HG02943 (cell line): ENCODE measurements at regions not wholly inside any gene's neighbourhood (a gene's known extent, or its start where the extent isn't known, plus 50 kb on each side); places are given as distances from the start of the nearest gene placed in this dataset.

Source experiments
- ATAC-seq: cut with Tn5 transposase; IDR thresholded peaks from one replicate; pipeline ENCODE4 v1.9.1; 2021; ENCODE audit warnings: mild to moderate bottlenecking, low read depth, moderate library complexity; ENCODE audit not compliant: unreplicated experiment

GRCh38 chr12:46131732-46132469 lies 136.9 kb downstream of the SLC38A1 start:
- no peak for ATAC-seq

DNA sequence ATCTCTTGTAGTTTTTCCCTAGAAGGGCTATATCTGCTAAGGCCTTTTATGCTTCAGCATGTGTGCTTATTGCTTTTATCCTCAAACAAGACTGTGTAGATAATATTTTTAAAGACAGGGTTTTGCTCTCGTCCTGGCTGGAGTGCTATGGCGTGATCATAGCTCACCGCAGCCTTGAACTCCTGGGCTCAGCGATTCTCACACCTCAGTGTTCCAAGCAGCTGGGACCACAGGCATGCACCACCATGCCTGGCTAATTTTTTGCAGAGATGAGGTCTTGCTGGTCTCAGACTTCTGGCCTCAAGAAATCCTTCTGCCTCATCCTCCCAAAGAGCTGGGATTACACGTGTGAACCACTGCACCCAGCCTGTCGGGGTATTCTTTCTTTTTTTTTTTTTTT lies 137.3 kb upstream of the SCAF11 start:
- no peak for ATAC-seq

DNA sequence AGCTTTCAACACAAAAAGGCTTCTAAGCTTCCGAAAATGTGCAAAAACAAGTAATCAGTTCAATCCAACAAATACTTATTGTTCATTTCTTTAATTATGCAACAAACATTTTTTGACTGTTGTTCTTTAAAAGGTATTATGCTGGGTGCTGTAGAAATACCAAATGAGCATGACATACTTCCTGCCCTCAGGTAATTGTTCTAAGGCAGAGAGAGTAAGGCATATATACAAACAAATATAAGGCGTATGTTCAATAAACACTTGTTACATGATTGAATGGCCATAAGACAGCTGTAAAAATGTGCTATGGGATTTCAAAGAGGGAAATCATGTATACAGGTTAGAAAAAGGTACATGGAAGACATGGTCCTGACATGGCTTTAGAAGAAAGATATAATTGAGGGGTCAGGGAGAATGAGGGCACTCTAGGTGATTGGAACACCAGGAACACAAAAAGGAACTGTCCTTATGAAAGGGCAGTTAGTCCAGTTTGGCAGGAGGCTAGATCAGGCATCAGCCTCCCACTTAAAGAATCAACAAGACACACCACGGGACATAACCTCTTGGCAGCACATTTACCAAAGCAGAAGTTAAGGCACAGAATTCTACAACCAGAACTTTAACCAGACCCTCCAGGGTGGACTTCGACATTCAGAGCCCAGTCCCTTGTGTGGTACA lies 135.8 kb upstream of the SCAF11 start:
- no peak for ATAC-seq

DNA sequence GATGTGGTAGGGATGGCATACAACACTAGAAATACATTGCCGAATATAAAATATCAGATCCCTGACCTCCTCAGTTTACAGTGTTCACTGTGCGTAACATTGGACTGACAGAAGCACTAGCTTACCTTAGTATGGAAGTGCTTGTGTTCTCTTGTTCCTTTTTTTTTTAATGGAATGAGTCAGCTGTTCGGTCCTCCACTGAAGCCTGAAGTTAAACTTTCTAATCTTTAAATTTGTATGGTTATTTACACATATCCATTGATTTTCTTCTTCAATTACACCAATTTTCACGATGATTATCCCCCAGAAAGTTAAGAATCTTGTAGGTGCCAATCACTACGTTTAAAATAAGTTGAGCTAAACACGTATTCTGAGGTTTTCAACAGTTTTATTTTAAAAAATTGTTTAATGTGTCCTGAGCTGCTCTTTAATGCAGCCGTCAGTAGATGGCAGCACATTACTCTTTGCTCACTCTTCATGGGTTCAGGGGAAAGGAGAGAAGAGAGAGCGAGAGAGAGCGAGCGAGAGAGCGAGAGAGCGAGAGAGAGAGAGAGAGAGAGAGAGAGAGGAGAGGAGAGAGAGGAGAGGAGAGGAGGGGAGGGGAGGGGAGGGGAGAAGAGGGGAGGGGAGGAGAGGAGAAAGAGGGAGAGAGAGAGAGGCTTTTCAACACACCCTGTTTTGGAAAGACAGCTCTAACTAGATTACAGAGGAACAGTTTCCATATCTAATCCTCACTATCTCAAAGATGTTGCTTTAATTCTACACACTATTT lies 134.7 kb upstream of the SCAF11 start:
- no peak for ATAC-seq

DNA sequence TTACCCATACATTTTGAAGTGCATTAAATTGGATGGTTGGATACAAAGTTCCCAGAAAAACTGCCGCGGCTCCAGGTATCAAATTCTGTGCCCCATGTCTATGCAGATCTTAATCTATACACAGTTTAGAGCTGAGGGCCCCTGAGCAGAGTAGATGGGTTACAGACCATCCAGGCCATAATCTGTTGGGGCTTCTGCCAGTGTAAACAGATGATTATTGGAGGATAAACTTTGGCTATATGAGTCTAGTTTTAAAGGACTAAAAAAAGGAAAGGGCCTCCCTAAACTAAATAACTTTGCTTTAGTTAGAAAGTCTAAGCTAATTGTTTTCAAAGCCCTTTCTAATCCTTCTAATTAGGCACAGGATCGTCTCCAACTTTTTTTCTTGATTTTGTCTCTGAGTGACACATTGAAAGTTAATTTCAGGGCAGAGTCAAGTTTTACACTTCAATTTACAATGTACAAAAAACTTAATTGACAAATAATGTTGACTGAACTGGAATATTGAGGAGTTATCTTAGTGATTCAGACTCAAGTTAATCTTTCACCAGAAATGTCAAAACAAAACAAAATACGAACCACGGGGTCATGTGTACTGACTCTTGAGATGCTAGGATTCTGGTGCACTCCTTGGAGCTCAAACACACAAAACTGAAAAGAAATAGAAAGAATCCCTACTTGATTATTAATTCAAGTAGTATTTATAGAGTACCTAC lies 133.9 kb upstream of the SCAF11 start:
- no peak for ATAC-seq

GRCh38 chr12:46112364-46112763 lies 122.0 kb upstream of the SCAF11 start:
- ATAC-seq, result no peak

GRCh38 chr12:46111715-46112114 lies 121.3 kb upstream of the SCAF11 start:
- no peak for ATAC-seq

- no peak for ATAC-seq
Measured at GRCh38 chr12:46110928-46111699, 120.7 kb upstream of the SCAF11 start.

DNA sequence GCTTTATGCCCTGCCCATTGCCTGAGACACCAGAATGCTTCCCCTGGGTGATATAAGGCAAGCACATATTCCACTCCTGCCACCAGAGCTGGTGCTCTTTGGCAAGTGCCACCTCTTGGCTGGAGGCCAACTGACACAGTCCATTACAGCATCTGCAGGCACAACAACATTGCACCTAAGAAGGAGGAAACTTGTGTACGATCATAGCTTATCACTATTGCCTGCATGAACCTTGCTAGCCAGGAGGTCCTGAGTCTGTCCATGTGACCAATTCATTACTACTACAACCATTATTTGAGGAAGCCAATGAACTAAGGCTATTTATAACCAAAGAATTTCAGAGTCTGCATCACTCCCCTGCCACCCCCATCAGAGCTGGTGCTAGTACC lies 119.8 kb upstream of the SCAF11 start:
- ATAC-seq, result no peak

DNA sequence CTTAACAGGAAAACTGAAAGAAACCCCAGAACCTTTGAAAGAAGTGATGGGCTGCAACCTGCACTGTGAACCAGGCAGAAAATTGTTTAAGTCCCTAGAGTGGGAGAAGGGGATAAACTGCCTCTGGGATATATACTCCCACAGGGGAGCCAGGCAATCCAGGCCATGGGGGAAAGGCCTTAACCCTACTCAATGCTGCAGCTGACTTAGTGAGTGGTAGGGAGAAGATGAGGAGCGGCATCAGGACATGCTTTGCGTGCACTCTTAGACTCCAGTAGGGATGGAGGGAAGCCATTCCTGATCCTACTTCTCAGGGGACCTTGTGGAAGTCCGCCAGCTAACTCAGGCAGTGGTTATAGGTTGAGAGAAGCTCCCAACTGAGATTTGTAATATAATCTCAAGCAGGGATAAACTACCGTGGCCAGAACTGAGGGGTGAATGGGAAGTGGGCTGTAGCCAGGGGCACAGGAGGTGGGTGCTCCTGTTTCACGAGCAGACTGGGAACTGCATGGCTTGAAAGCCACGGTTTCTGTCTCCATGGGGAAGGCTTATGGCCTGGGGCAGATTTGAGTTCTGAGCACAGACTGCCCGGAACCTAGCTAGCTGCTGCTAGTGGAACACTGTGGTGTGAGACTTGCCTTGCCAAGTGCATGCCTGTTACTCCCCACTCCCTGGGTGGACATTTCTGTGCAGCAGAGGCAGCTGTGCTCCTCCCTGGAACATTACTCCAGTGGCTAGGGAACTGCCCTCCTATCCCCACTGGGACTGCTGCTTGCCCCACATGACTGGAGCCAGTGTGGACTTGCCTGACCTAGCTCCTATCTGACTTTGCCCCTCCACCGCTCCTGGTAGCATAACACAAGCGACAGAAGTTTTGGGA lies 119.2 kb upstream of the SCAF11 start:
- no peak for ATAC-seq

GRCh38 chr12:46108721-46109120 lies 118.3 kb upstream of the SCAF11 start:
- peak; percentile 73 for ATAC-seq

DNA sequence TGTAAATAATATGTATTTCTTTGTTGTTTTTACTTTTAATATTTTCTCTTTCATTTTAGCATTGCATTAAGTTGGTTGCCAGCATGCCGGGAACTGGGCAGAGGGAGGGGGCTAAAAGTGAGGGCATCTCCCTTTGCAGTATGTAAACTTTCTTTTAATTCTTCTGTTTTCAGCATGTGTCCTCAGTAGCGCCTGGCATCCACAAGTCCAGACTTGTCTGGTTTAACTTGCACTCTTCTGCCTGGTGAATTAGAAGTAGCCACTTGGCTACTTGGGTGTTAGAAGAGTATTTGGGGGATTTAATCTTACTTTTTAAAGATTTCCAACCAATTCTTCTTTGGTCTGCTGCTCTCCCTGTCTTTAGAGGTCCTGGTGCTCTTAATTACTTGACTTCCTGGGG lies 117.2 kb upstream of the SCAF11 start:
- no peak for ATAC-seq

GRCh38 chr12:46105735-46106134 lies 115.4 kb upstream of the SCAF11 start:
- no peak for ATAC-seq

DNA sequence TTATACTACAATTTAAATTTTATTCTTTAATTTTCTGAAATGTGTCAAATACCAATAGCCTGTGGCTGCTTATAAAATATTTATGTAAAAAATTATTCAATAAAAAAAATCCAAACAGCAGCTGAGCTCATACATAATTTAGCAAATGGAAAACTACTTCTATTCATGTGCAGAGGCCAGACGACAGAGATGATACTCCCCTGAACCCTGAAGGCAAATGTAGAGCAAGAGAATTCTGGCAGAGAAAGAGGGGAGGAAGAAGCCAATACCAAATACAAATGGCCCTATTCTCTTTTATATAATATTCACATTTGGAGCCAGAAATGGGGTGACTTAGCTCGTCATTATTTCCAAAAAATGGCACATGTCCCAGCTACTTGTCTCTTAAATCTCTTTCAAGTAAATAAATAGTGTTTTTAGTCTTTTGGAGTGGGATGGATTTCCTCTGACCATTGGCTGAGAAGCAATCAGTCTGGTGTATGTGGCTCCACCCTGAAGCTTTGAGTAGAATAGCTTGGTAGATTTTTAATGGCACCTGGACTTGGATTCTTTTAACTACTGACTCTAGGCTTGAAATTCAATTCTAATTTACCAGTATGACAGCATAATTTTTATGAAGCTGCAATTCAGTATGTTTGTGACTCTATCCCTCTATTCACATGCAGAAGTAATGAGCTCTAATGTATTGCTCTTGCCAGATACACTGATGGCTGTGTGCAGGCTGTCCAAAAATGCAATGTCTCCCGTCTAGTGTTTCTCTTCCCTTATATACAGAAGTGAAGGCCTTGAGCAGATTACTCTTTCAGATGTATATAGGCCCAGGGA lies 113.4 kb upstream of the SCAF11 start:
- no peak for ATAC-seq

DNA sequence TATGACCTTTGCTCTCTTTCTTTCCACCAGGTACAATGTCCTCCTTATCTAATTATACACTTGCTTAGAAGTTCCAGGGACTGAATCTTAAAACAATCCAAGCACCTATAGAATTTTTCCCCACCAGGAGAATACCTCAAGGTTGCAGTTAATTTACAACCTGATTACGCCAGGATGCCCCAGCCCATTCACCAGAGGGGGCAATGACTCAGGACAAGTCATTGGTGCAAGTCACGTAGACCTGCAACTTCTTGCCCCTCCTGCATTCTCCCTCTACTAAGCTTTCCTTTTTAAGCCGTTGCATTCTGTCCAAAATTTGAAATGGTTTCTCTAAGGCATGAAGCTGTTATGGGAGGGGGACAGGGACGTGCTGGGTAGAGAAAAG lies 111.1 kb upstream of the SCAF11 start:
- no peak for ATAC-seq

- ATAC-seq, result no peak
Measured at GRCh38 chr12:46100551-46101484, 110.4 kb upstream of the SCAF11 start.

- no peak for ATAC-seq
Measured at GRCh38 chr12:46089414-46090162, 99.2 kb upstream of the SCAF11 start.
